Natural killer cell (primary cell): ENCODE measurements at regions not wholly inside any gene's neighbourhood (a gene's known extent, or its start where the extent isn't known, plus 50 kb on each side); places are given as distances from the start of the nearest gene placed in this dataset.

ENCODE experiments used
- ATAC-seq, 3 donors: fragments of 150-1000 bp in 2 of 3; fragments of 200-7000 bp in 1 of 3; cut with Tn5 transposase; 1 replicate in 1 of 3; 2 replicates in 2 of 3; pipeline ENCODE4 v1.10.0; 2021; ENCODE audit warnings: mild to moderate bottlenecking in 2 of 3, moderate library complexity in 2 of 3
- DNase-seq, 2 donors: peaks; one replicate each; pipeline versions ENCODE4 v3.0.0 to v3.0.0-alpha.2; 2013 to 2021; ENCODE audit warnings: mixed read lengths in 1 of 2
- H3K27ac ChIP-seq: one replicate; pipeline ENCODE4 v1.5.1; 2013; ENCODE audit warnings: mild to moderate bottlenecking, low read length
- H3K27me3 ChIP-seq: one replicate; pipeline ENCODE4 v1.6.1; 2013; ENCODE audit warnings: low read length; ENCODE audit not compliant: control insufficient read depth, insufficient read depth
- H3K36me3 ChIP-seq: one replicate; pipeline ENCODE4 v1.6.1; 2013; ENCODE audit warnings: low read length; ENCODE audit not compliant: control insufficient read depth, insufficient read depth
- H3K4me1 ChIP-seq: one replicate; pipeline ENCODE4 v1.6.1; 2013; ENCODE audit warnings: low read length; ENCODE audit not compliant: control insufficient read depth, insufficient read depth
- H3K4me3 ChIP-seq: one replicate; pipeline ENCODE4 v1.5.1; 2013; ENCODE audit warnings: low read length
- H3K9me3 ChIP-seq: one replicate; pipeline ENCODE4 v1.6.1; 2013; ENCODE audit warnings: low read length; ENCODE audit not compliant: control insufficient read depth, insufficient read depth
- H3K27ac Mint-ChIP-seq, 2 donors: one replicate each; pipeline ENCODE4 v1.8.0; 2022; ENCODE audit warnings: mild to moderate bottlenecking in 2 of 2, mixed read lengths in 2 of 2, moderate library complexity in 1 of 2
- H3K27me3 Mint-ChIP-seq, 2 donors: one replicate each; pipeline ENCODE4 v1.8.0; 2022; ENCODE audit warnings: low read depth in 2 of 2, mixed read lengths in 2 of 2
- H3K36me3 Mint-ChIP-seq: one replicate; pipeline ENCODE4 v1.8.0; 2022; ENCODE audit warnings: mixed read lengths
- H3K4me1 Mint-ChIP-seq, 2 donors: one replicate each; pipeline ENCODE4 v1.8.0; 2022; ENCODE audit warnings: mixed read lengths in 2 of 2
- H3K4me3 Mint-ChIP-seq: one replicate; pipeline ENCODE4 v1.8.0; 2022; ENCODE audit warnings: mild to moderate bottlenecking, moderate library complexity, mixed read lengths
- H3K9me3 Mint-ChIP-seq, 2 donors: one replicate each; pipeline ENCODE4 v1.8.0; 2022; ENCODE audit warnings: mixed read lengths in 2 of 2
- WGBS: methylation state at CpG from one replicate; pipeline ENCODE4 v1.1.7; 2013; ENCODE audit warnings: missing lambda C conversion rate; ENCODE audit not compliant: insufficient coverage; 5-methylcytosine and 5-hydroxymethylcytosine counted together
- intact Hi-C: fragments of 100-400 bp; cut with micrococcal nuclease; formaldehyde crosslinking; loops from one replicate; pipeline ENCODE4 v1.14.2; 2022
- TF ChIP-seq, protein P1 (sequence below): fragments of 200-600 bp; IDR thresholded peaks from one replicate; pipeline ENCODE4 v1.8.0; 2022; ENCODE audit warnings: antibody characterized with exemption

GRCh38 chr7:17601921-17602320, 303.5 kb downstream of the AHR start:
- no peak for ATAC-seq
- no peak for DNase-seq
- Mint-ChIP-seq H3K27ac (no peak overlapping the region), H3K9me3 (peaks cover 5% of the 10 kb centered on the region in 2 donors), H3K4me1 (no peaks in the 10 kb centered on the region), H3K4me3 (no peak overlapping the region), H3K36me3 (no peaks in the 10 kb centered on the region), H3K27me3 (no peaks in the 10 kb centered on the region)
- intact Hi-C loops: no loop called here
- TF ChIP-seq, protein P1, sequence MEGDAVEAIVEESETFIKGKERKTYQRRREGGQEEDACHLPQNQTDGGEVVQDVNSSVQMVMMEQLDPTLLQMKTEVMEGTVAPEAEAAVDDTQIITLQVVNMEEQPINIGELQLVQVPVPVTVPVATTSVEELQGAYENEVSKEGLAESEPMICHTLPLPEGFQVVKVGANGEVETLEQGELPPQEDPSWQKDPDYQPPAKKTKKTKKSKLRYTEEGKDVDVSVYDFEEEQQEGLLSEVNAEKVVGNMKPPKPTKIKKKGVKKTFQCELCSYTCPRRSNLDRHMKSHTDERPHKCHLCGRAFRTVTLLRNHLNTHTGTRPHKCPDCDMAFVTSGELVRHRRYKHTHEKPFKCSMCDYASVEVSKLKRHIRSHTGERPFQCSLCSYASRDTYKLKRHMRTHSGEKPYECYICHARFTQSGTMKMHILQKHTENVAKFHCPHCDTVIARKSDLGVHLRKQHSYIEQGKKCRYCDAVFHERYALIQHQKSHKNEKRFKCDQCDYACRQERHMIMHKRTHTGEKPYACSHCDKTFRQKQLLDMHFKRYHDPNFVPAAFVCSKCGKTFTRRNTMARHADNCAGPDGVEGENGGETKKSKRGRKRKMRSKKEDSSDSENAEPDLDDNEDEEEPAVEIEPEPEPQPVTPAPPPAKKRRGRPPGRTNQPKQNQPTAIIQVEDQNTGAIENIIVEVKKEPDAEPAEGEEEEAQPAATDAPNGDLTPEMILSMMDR: no peak
- H3K4me3 ChIP-seq: no peak overlapping the region
- no peaks in the 10 kb centered on the region for H3K9me3 ChIP-seq
- no peaks in the 10 kb centered on the region for H3K27me3 ChIP-seq
- H3K27ac ChIP-seq: no peak overlapping the region
- no peaks in the 10 kb centered on the region for H3K36me3 ChIP-seq
- H3K4me1 ChIP-seq: no peaks in the 10 kb centered on the region
- WGBS: 91% methylated on average over 1 of the region's 1 CpG

GRCh38 chr7:17608114-17608833, 309.8 kb downstream of the AHR start:
- TF ChIP-seq, protein P1: no peak
- no CpG with 5 or more reads among the region's 1 CpG for WGBS

DNA sequence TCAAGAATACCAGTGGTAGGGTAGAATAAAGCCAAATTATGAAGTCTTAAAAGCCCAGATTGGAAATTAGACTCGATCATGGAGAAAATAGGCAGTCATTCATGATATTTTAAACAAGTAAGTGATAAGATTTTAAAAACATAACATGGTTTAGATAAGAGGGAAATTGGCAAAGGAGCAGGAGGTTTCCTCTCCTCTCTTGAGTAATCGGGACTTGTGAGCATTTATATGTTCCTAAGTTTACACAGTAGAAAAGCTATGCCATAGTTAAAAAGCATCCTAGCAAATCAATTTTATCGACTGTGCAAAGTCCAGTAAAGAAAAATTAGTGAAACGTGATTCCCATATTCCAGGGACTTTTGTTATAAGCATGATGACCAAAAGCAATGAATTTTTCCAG, 313.2 kb downstream of the AHR start:
- ATAC-seq (no peak), DNase-seq (no peak)
- Histone ChIP-seq H3K27me3 (no peaks in the 10 kb centered on the region), H3K4me3 (no peak overlapping the region), H3K36me3 (no peaks in the 10 kb centered on the region), H3K27ac (no peak overlapping the region), H3K4me1 (no peaks in the 10 kb centered on the region), H3K9me3 (no peaks in the 10 kb centered on the region)
- TF ChIP-seq, protein P1: no peak
- no peak overlapping the region for H3K27ac Mint-ChIP-seq
- WGBS: 96% methylated on average over 3 of the region's 4 CpGs
- peaks cover 0 to 5% of the 10 kb centered on the region in 2 donors for H3K9me3 Mint-ChIP-seq
- H3K4me3 Mint-ChIP-seq: no peak overlapping the region
- H3K27me3 Mint-ChIP-seq: no peaks in the 10 kb centered on the region
- intact Hi-C loops: no loop called here
- H3K36me3 Mint-ChIP-seq: no peaks in the 10 kb centered on the region
- H3K4me1 Mint-ChIP-seq: no peaks in the 10 kb centered on the region

More at GRCh38 chr7:17608114-17608833, 309.8 kb downstream of the AHR start:
- H3K4me1 ChIP-seq: no peaks in the 10 kb centered on the region
- H3K27ac Mint-ChIP-seq: no peak overlapping the region
- peaks cover 5% of the 10 kb centered on the region in 2 donors for H3K9me3 Mint-ChIP-seq
- no peak overlapping the region for H3K4me3 Mint-ChIP-seq
- no peak overlapping the region for H3K4me3 ChIP-seq
- H3K27me3 ChIP-seq: no peaks in the 10 kb centered on the region
- intact Hi-C loops: no loop called here
- no peaks in the 10 kb centered on the region for H3K27me3 Mint-ChIP-seq
- no peaks in the 10 kb centered on the region for H3K9me3 ChIP-seq
- no peaks in the 10 kb centered on the region for H3K36me3 Mint-ChIP-seq
- H3K36me3 ChIP-seq: no peaks in the 10 kb centered on the region
- ATAC-seq (no peak), DNase-seq (no peak)
- H3K27ac ChIP-seq: no peak overlapping the region
- H3K4me1 Mint-ChIP-seq: no peaks in the 10 kb centered on the region
